ENCODE measurements at regions not wholly inside any gene's neighbourhood (a gene's known extent, or its start where the extent isn't known, plus 50 kb on each side); places are given as distances from the start of the nearest gene placed in this dataset.

DNA sequence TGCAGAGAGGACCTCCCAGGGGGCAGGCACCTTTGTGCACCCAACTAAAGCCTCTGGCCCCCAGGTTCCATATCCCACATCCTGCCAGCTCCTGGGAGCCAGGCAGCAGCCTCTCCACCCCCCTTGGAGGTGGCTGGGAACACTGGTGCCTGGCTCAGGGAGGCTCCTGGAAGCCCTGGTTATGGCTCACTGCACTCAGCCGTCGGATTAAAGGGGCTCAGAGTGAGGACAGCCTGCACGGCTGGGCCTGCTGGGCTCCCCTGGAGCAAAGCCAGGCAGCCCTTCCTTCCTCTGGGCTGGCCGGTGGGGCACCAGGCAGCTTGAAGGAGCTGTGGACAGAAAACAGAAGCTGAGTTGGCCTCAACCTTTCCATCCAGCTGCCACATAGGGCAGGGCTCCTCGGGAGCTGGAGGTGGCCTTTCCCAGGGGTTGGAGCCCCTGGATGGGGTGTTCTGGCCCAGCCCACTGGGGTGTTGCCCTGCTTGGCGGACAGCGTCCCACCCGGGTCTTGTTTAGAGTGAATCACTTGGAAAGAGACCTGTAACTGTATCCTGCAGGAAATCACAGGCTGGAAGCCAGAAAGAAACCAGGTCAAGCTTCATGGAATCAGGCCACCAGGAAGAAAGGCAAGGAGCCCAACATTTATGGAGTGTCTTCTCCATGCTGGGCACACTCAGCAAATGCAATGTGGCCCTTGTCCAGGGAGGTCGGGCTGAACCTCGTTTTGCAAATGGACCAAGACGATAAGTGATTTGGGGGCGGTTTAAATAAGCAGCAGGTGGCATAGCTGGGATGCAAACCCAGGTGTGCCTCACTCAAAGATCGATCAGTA is 253.3 kb downstream of the SOX9 start:
- Histone ChIP-seq H3K36me3 (no peaks in the 10 kb centered on the region), H3K4me3 (no peak overlapping the region), H3K4me1 (no peaks in the 10 kb centered on the region), H3K27me3 (no peaks in the 10 kb centered on the region), H3K27ac (no peak overlapping the region), H3K9me3 (no peaks in the 10 kb centered on the region)
- DNase-seq (ENCODE audit: low spot score): no peak
- TF ChIP-seq, protein P1, sequence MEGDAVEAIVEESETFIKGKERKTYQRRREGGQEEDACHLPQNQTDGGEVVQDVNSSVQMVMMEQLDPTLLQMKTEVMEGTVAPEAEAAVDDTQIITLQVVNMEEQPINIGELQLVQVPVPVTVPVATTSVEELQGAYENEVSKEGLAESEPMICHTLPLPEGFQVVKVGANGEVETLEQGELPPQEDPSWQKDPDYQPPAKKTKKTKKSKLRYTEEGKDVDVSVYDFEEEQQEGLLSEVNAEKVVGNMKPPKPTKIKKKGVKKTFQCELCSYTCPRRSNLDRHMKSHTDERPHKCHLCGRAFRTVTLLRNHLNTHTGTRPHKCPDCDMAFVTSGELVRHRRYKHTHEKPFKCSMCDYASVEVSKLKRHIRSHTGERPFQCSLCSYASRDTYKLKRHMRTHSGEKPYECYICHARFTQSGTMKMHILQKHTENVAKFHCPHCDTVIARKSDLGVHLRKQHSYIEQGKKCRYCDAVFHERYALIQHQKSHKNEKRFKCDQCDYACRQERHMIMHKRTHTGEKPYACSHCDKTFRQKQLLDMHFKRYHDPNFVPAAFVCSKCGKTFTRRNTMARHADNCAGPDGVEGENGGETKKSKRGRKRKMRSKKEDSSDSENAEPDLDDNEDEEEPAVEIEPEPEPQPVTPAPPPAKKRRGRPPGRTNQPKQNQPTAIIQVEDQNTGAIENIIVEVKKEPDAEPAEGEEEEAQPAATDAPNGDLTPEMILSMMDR (IDR thresholded peaks at IDR 0.05): no peak

DNA sequence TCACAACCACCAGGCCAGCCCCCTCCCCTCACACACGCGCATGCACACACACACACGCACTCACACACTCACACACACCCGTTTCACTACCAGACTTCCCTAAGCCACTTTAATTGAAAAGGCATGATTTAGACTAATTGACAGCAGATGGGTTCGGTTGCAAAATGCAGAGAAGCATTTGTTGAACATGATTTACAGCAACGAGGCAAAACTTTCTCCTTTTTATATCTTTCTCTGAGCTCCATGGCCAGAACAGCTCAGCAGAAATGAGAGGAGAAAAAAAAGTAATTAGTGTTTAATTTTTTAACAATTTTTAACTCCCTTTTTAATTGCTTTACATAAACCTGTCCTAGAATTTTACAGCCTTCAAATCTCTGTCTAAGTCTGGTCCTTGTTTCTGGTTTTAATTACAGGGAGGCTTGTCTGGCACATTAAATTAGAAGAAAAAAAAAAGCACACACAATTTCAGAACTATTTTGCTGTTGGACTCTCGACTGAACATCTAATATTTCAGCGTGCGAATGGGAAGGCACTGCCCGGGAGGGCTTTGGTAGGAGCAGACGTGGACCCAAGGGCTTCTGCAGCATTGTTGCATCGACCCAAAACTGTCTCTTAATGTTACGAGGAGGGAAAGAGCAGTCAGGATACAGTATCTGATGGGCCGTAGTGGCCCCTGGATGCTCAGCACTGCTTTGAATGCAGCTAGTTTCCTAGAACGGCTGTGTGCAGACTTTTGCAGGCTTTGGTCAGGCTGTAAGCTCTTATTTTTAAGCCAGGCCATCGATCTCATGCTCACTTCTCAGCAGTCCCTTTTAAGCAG is 255.9 kb downstream of the SOX9 start:
- DNase-seq (ENCODE audit: low spot score): no peak
- Histone ChIP-seq H3K9me3 (no peaks in the 10 kb centered on the region), H3K4me3 (no peak overlapping the region), H3K4me1 (no peaks in the 10 kb centered on the region), H3K27me3 (no peaks in the 10 kb centered on the region), H3K27ac (no peak overlapping the region), H3K36me3 (no peaks in the 10 kb centered on the region)
- TF ChIP-seq, protein P1 (IDR thresholded peaks at IDR 0.05): no peak

DNA sequence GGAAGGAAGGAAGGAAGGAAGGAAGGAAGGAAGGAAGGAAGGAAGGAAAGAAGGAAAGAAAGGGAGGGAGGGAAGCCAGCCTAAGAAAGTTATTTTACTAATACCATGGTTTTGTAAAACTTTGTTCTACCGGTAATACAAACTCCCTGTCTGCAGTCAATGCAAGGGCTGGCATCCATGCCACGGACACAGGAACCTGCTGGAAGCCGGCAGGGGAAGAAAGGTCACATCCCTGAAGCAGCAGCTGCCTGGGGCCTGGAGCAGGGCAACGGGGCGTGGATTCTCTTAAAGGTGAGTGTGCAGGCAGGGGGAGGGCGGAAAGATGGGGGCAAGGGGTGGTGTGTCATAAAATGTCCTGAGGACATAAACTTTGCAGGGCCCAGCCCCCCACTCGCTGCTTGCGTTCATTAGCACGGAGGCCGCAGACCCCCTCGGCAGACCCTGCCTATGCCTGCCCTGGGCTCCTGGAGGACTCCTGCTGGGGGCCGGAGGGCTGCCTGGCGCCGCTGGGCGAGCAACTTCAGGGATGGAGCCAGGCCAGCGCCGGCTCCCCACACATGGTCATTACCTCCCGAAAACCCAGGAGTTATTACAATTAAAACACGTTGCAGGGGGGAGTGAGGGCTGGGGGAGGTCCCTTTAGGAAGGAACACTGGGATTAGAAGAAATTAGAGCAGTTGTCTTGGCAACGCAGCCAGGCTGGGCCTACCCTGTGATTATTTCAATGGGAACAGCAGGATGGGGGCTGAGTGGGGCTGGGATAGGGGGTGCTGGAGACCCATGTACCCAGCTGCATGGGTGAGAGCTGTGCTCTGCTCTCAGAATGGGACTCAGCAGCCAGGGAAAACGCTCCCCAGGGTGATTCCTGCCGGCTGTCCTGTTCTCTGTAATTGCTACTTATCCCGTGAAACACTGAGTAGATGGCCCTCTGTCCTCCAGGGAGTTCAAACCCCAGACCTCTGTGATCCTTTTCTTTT is 257.9 kb downstream of the SOX9 start:
- no peak overlapping the region for H3K27ac ChIP-seq
- H3K9me3 ChIP-seq: no peaks in the 10 kb centered on the region
- TF ChIP-seq, protein P1 (IDR thresholded peaks at IDR 0.05): no peak
- no peak overlapping the region for H3K4me3 ChIP-seq
- no peaks in the 10 kb centered on the region for H3K27me3 ChIP-seq
- peaks cover 0 to 5% of the 10 kb centered on the region in 2 donors for H3K4me1 ChIP-seq
- no peak for DNase-seq (ENCODE audit: low spot score)
- no peaks in the 10 kb centered on the region for H3K36me3 ChIP-seq

DNA sequence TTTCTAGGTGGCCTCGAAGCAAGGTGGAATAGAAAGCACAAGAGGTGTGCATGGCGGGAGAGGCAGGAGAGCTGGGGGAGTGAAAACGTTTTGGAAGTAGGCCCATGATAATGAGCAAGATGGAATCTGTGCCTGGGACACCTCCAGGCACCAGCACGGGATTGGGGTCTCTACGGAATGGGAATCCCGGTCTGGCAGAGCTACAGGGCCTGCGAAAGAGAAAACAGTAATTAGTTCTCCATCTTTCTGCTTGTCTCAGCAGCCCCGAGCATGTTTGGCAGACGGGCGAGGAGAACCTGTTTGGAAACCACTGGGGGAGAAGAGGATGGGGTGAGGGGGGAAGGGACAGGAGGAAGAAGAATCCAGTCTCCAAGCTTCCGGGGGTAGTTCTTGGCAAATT is 258.7 kb downstream of the SOX9 start:
- Histone ChIP-seq H3K4me3 (no peak overlapping the region), H3K36me3 (no peaks in the 10 kb centered on the region), H3K4me1 (peaks cover 0 to 5% of the 10 kb centered on the region in 2 donors), H3K27ac (no peak overlapping the region), H3K27me3 (no peaks in the 10 kb centered on the region), H3K9me3 (no peaks in the 10 kb centered on the region)
- no peak for DNase-seq (ENCODE audit: low spot score)
- TF ChIP-seq, protein P1 (IDR thresholded peaks at IDR 0.05): no peak

DNA sequence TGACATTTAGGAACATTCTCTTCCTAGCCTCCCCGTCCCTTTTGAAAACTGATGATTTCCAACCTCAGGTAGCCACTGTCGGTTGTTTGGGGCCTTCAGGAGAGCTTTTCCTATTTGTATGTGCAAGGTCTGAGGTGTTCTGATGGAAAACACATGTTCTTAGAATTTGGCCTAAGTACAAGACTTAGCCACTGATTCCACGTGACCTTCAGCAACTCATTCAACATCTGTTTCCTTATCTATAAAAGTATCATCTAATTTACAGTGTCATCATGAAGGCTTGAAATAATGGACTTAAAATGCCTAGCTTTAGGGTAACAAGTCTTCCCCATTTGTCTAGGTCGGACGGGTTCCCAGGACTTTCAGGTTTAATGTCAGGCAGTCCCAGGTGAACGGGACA is 259.3 kb downstream of the SOX9 start:
- Histone ChIP-seq H3K4me1 (peaks cover 0 to 5% of the 10 kb centered on the region in 2 donors), H3K4me3 (no peak overlapping the region), H3K9me3 (no peaks in the 10 kb centered on the region), H3K27me3 (no peaks in the 10 kb centered on the region), H3K36me3 (no peaks in the 10 kb centered on the region), H3K27ac (no peak overlapping the region)
- TF ChIP-seq, protein P1 (IDR thresholded peaks at IDR 0.05): no peak
- no peak for DNase-seq (ENCODE audit: low spot score)
